T-helper 9 cell (primary cell): ENCODE measurements at regions not wholly inside any gene's neighbourhood (a gene's known extent, or its start where the extent isn't known, plus 50 kb on each side); places are given as distances from the start of the nearest gene placed in this dataset.
"Not testable (repeated sequence)": the region's sequence is repeated elsewhere in the genome, so short reads cannot be mapped to it uniquely, and the experiment has no call there.

ENCODE experiments used
- DNase-seq: peaks from one replicate; pipeline ENCODE4 v3.0.0-alpha.2; 2020

DNA sequence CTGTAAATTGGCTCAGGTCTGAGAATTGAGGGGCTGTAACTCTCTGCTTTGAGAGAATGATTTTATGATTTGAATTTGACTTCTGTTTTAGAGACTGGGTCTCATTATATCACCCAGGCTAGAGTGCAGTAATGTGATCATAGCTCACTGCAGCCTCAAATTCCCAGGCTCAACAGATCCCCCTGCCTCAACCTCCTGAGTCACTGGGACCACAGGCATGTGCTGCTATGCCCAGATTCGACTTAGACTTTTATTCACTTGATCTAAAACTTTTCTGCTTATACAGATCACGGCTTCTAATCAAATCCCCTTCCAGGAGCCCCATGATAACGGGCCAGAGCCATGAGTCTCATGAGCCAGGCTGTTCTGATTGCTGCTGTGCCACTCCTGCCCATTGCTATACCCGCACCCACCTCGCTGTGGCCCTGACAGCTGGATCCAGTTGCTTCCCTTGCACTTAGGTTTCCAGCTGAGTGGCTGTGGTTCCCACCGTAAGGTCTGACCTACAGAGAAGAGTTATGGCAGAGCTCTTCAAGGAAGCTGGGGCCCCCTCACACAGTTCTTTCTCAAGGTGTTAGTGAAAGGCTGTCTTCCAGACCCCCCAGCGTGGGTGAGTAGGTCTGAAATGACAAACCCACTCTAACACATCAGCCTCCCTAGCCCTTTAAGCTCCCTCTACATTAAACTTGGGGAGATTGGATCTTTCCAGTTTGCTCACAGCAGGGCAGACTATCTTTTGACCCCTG, 251.2 kb upstream of the SGCG start:
- no peak for DNase-seq

DNA sequence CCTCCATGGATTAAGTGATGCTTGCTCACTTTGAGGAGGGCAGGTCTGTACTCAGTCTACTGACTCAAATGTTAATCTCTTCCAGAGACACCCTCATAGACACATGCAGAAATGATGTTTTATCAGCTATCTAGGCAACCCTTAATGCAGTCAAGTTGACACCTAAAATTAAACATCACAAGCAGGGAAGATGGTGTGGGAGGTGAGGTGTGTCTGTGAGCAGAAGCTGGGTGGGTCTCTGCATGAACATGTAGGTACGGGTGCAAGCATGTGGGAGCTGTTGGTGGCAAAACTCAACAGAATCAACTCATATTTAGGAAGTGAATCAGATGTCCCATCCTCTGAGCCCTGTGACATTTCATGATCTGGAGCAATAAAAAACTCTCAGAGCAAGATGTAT, 249.2 kb upstream of the SGCG start:
- DNase-seq: no peak

DNA sequence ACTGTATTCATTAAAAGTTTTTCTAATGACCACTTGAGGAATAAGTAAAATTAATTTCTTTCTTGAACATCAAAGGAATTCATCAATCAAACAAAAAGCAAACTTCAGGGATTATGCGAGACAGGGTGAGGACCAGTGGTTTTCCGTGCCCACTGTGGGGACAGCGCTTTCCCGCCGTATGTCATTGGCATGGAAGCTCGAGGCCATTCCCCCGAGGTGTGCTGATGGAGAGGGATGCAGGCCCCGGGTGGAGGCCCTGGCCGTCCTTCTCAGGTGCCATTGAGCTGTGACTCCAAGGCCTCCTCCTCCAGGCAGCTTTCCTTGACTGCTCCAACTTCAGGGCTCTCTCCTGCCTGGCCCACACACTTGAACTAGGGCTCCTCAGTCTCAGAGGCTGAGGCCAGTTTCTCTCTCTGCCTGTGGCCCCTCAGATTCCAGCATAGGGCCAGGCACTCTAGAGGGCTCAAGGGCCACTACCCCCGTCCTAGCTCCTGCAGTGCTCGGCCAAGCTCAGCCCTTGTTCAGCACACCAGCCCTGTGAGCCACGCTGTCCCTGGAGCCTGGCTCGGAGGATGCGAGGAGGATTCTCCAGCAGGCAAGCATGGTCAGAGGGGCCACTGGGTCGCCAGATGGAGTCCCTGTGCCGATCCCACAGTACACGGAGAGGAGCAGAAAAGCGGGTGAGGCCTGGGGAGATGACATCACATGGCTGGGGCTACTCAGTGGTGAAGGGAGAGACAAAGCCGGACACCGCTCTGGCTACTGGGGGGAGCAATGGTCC, 248.0 kb upstream of the SGCG start:
- not testable (repeated sequence) for DNase-seq

DNA sequence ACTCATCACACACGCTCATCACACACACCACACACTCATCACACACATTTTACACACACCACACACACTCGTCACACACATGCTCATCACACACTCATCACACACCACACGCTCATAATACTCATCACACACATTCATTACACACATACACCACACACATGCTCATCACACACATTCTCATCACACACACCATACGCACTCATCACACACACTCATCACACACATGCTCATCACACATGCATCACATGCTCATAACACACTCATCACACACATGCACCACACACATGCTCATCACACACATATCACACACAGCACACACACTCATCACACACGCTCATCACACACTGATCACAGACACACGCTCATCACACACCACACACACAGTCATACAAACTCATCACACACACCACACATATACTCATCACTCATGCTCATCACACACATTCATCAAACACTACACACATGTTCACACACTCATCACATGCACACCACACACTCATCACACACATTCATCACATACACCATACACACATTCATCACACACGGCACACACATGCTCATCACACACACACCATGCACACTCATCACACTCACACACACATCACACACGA, 247.1 kb upstream of the SGCG start:
- DNase-seq: no peak

DNA sequence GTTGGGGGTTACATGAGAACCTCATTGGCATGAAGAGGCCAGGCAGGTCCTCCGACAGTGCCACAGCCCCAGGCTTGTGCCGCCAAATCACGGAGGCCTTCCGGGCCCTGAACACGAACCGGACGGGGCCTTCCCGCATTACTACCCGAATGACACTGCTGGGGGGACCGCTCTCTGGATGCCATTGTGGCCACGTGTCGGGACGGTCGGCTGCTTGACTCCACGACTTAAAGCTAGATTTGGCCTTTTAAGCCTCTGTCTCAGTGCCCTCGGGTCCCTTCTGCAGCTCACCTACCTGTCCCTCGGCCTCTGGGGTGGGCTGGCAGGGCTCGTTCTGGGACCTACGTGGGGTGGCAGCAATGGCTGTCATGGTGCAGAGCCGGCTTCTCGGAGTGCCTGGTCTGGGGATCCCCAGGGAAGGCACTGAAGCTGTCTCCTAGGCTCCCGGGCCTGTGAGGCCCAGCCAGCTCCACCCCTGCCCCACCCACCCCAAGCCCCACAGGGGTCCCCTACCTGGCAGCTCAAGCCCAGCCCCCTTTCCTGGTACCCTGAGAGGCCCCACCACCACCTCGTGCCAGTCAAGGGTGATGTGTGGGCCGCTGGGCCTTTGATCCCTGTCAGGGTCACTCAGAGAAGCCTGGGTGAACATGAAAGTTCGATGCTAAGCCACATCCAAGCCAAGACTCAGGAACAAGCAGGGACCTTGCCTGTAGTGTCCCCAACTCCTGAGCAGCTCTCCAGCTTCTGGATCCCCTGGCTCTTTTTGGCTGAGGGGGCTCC, 245.8 kb upstream of the SGCG start:
- no peak for DNase-seq

DNA sequence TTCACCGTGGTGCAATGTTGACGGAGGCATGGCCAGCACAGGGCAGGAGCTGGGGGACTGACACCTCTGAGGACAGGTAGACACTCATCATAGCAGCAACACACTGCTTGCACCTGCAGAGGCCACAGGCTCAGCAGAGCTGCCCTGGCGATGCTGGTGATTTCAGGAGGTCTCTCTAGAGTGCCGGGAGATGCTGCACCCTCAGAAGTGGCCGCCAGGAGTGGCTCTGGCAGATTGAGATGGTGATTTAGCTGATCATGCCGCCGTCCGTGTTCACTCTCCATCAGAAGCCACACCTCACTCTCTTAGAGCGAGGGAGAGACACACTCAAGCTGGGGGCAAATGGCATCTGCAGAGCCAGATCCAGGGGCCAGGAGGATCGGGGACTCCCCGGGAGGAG, 244.6 kb upstream of the SGCG start:
- DNase-seq: no peak

DNA sequence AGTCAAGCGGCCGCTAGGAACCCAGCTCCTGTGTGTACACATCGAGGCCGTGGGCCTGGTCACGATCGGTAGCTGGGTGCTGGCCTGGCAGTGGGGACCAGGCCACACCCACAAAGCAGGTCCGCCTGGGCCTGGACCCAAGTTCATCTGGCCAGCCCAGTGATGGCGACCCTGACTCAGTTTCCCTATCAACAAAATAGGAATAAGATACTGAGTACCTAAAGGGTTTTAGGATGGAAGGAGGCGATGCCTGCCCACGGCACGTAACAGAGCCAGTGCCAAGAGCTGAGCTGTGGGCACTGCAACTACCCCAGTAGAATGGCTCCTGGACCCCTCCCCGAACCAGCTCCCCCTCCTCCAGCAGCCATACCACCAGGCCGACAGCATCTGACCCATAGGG, 243.5 kb upstream of the SGCG start:
- no peak for DNase-seq

DNA sequence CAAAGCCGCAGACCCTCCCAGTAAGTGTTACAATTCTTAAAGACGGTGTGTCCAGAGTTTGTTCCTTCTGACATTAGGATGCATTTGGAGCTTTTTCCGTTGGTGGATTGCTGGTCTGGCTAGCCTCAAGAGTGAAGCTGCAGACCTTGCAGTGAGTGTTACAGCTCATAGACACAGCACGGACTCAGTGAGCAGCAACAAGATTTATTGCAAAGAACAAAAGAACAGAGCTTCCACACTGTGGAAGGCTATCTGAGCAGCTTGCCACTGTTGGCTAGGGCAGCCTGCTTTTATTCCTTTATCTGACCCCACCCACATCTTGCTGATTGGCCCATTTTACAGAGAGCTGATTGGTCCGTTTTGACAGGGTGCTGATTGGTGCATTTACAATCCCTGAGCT, 242.8 kb upstream of the SGCG start:
- no peak for DNase-seq

DNA sequence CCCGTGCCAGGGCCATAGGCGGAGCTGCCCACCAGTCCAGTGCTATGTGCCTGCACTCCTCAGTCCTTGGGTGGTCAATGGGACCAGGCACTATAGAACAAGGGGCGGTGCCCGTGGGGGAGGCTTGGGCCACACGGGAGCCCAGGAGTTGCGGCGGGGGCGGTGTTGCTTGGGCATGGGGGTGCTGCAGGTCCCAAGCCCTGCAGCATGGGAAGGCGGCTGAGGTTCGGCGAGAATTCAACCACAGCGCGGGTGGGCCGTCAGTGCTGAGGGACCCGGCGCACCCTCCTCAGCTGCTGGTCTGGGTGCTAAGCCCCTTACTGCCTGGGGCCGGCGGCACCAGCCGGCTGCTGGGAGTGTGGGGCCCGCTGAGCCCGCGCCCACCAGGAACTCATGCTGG, 242.2 kb upstream of the SGCG start:
- no peak for DNase-seq

DNA sequence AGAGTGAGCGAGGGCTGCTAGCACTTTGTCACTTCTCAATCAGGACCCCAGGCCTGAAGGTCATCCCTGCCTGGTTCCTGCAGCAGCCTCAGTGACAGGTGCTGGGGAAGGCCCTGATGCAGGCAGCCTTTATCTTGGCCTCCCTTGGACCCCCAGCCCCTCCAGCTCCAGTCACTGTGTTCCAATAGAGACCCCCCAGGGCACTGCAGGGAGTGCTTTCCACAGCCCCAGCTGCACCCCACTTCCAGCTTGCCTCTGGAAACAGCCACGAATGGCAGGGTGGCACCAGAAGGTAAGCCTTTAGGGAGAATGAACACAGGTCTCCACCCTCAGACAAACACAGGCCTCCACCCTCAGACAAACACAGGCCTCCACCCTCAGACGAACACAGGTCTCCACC, 241.6 kb upstream of the SGCG start:
- DNase-seq: no peak

DNA sequence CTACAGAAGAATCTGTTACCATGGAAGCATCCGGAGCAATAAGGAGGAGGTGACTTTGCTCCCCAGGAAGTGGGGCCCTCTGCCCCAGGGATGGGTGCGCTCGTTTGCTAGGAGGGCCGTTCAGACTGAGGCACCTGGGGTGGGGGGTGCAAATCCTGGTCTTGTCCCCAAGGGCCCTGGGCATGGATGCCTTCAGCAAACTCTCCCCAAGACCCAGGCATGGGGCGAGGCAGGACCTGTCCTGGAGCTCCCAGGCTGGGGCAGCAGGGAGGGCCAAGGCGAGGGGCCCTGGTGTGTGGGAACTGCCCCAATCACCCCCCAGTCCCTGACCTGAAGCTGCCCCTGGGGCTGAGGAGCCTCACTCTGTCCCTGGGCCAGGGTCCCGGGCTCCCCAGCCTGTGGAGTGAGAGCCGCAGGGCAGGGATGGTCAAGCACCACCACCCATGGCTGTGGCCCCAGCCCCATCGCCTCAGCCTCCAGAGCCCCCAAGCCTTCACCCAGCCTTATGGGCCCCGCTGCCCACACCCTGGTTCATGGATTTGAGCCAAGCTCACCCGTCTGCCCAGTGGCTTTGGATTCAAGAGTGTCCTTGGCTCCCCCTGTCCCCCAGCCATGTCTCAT, 240.6 kb upstream of the SGCG start:
- no peak for DNase-seq

DNA sequence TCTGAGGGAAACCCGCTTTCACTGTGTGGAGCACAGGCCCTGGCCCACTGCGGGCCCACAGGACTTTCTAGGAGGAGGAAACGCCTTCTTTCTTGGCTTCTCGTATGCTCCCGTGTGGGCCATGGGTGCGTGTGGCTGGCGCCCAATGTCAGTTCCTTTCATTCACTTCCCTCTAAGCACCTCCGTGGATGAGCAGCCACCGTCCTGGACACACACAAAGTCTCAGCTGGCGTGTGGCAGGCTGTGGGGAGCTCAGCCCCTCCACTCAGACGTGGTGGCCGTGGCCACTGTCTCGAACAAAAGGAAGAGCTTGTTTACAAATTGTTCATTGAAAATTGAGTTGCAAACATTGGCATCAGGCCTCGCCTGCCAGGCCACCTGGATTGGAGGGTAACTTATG, 240.0 kb upstream of the SGCG start:
- DNase-seq: no peak

DNA sequence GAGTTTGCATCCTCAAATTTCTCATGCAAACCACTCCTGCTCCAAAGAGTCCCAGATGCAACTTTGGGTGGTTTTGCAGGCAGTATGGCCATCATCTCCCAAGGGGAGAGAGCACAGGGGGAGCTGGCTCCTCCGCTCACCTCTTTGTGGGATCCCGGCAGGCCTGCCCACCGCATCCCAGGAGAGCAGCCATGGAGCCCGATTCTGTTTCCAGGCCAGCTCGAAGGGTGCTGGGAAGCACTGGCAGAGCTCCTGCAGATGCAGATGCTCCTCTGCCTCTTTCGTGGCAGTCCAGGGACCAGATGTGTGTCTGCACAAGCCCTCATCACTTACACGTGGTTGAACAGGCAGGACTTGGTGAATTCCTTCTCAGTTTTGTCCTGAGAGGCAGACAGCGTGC, 239.3 kb upstream of the SGCG start:
- not testable (repeated sequence) for DNase-seq

DNA sequence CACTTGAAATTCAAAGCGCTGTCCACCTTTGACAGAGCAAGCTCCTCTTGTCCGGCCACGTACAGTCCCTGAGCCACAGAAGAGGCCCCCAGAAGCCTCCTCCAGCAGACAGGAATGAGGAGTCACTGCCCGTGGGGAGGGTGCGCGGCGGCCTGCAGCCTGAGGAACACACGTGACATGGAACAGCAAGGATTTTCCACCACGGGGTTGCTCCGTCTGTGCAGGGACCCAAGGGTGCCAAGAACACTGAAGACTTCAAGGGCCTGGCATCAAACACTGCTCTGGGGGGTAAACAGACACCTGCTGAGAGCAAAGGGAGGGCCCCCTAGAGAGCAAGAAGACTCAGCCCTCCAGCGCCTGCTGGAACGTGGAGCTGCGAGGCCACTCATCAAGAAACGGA, 237.9 kb upstream of the SGCG start:
- DNase-seq: not testable (repeated sequence)

DNA sequence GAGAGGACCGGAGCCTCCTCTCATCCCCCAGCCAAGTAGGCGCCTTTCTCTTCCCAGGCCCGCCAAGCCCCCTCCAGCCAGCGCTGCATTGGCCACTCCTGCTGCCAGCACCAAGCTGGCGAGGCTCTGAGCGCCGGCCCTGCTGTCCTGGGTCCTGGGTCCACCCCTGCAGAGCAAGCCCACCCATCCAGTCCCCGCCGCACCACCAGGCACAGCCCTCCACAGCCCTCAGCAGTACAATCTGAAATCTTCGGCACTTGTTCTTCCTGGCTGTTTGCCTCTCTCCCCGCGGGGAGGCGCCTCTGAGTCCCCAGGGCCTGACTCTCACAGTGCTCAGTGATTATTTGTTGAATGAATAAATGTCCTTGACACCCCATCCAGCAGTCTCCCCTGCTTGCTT, 236.4 kb upstream of the SGCG start:
- DNase-seq: no peak

DNA sequence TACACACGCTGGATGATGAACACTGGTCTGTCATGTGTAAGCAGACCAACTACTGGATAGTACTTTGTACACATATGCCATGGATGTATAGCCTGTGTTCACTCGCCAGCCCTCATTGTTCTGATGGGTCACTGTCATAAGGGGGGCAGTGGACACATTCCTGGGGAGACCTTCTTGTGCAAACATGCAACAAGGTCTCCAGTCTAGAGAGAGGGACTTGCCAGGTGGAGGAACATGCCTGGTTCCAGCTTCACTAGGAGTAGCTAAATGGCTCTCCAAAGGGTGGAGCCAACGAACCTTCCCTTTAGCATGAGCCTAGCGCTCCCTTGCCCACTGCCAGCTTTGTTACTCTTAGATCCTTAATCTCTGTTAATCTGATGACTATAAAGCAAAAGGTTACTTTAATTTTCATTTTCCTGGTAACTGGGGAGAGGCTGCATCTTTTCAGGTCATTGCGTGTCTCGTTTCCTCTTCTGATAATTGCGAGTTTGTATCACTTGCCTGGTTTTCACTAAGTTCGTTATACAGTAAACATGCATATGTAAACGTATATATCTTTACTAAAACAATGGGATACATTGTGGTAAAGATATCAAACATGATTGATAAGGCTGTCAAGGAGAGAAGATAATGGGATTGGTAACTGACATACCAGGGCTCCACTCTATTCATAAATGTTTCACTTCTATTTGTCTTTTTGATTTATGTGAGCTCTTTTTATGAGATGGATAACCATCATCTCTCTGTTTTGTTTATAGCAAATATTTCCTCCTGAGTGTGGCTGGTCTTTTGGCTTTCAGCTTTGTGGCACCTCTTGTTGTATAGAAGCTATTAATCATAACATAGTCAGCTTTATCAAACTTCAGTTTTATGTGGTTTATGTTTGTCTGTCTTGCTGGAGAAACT, 235.2 kb upstream of the SGCG start:
- DNase-seq: no peak

DNA sequence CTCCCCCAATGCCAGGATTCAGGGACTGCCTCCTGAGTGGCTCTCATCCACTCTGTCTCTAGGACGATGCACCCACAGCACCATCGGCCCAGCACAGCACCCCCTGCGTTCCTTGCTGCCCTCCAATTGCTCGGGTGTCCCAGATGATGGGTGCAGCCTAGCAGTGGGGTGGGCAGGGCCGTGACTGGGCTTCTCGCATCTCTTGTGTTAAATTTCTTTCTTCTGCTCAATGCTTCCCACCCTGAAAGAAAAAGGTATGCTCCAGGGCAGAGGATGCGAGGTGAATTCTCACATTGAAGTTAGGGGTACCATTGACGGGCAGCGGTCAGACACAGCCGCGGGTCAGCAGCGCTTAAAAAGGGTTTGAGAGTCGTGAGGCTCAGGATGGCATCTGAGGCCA, 232.4 kb upstream of the SGCG start:
- no peak for DNase-seq

DNA sequence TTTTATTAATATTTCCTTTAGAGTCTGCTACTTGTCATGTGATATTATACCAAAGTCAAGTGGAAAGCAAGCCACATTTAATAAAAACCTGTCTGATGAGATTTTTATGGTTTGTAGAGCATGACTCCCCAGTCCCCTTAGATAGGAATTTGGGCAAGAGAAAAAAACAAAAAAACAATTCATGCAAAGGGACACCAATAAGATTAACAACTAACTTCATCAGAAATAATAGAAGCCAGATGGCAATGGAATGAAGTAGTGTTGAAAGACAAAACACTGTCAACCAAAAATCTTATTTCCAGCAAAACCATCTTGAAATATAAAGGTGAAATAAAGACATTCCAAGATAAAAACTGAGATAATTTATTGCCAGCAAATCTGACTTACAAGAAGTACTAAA, 228.8 kb upstream of the SGCG start:
- DNase-seq: not testable (repeated sequence)

DNA sequence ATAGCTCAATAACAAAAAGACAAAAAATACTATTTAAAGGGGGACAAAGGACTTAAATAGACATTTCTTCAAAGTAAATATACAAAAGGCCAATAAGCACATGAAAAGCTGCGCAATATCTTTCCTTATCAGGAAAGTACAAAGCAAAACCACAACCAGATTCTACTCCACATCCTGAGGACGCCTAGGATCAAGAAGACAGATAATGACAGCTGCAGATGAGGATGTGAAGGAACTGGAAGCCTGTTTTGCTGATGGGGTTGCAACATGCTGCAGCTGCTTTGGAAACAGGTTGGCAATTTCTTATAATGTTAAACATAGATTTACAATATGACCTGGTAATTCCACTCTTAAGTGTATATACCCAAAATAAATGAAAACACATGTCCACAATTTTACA, 225.6 kb upstream of the SGCG start:
- not testable (repeated sequence) for DNase-seq

DNA sequence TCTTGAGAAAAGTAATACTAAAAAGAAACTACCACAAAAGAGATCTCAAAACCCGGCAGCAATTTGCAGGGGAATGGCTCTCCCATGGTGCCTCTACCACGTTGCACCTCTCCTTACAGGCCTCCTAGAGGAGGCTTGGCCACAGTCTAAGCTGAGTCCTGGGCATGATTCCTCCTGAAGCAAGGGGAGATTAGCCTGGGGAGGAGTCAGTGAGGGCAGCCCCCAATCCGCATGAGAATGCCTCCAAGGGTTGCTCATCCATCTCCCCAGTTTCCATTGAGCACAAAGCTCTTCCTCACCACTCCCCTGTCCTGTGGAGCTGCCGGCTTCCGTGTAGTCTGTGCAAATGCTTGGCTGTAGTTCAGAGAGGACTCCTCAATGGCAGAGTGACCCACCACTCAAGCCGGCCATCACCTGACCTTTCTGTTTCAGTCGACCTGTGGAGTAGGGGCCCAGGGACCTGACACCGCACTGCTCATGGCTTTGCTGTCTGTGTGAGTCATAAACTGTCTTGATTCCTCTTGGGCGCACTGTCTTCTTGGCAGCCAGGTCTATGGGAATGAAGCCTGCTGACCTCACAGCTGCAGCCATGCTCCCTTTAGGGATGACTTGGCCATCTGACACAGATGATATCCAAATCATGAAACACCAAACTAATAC, 224.2 kb upstream of the SGCG start:
- not testable (repeated sequence) for DNase-seq

DNA sequence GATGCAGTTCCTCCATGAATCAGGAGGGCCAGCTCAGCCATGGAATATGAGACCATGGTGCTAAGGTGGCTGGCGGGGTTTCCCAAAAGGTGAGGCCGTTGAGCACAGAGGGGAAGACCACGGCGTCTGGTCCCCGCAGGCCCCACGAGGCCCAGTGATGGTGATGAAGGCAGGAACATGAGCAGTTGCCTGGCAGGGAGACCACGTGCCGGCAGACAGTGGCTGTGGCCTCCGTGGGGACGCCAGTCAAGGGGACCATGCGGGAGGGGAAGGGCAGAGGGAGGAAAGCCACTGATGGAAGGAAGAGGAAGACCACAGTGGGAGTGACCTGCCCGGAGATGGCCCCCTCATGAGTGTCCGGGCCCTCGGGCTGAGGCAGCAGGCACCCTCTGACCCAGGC, 220.9 kb upstream of the SGCG start:
- not testable (repeated sequence) for DNase-seq
